DND-41 (cell line): ENCODE measurements at regions not wholly inside any gene's neighbourhood (a gene's known extent, or its start where the extent isn't known, plus 50 kb on each side); places are given as distances from the start of the nearest gene placed in this dataset.

Experiments used
- ATAC-seq: fragments of 200-7000 bp; cut with Tn5 transposase; 3 replicates; pipeline ENCODE4 v1.9.1; 2021; ENCODE audit warnings: low read depth; ENCODE audit not compliant: insufficient read depth
- DNase-seq: peaks from one replicate; pipeline ENCODE4 v3.0.0-alpha.2; 2020
- H2AFZ ChIP-seq: 2 replicates; pipeline ENCODE4 v1.6.0; 2012; ENCODE audit warnings: low read depth, low read length
- H3K27ac ChIP-seq: 2 replicates; pipeline ENCODE4 v1.5.1; 2012; ENCODE audit warnings: low read length, inconsistent platforms
- H3K27me3 ChIP-seq: fragments of 200-600 bp; sonication (generic); 2 replicates; pipeline ENCODE4 v1.6.0; 2012; ENCODE audit warnings: low read length, mild to moderate bottlenecking, inconsistent platforms; ENCODE audit not compliant: insufficient read depth, poor library complexity
- H3K36me3 ChIP-seq: 2 replicates; pipeline ENCODE4 v1.5.1; 2012; ENCODE audit warnings: low read length, inconsistent platforms; ENCODE audit not compliant: insufficient read depth
- H3K4me1 ChIP-seq: 2 replicates; pipeline ENCODE4 v1.5.1; 2012; ENCODE audit warnings: mild to moderate bottlenecking, low read length; ENCODE audit not compliant: insufficient read depth
- H3K4me2 ChIP-seq: 2 replicates; pipeline ENCODE4 v1.6.0; 2012; ENCODE audit warnings: mild to moderate bottlenecking, moderate library complexity, low read length, inconsistent platforms; ENCODE audit not compliant: insufficient read depth
- H3K4me3 ChIP-seq, 2 experiments: fragments of 200-600 bp in 1 of 2; shearing (Covaris generic) in 1 of 2; 2 replicates each; pipeline ENCODE4 v1.5.1; 2012 to 2016; ENCODE audit warnings: inconsistent platforms in 2 of 2, low read length in 2 of 2, mild to moderate bottlenecking in 2 of 2, low read depth in 1 of 2, moderate library complexity in 1 of 2
- H3K79me2 ChIP-seq: 2 replicates; pipeline ENCODE4 v1.6.0; 2012; ENCODE audit warnings: low read length, inconsistent platforms; ENCODE audit not compliant: insufficient read depth
- H3K9ac ChIP-seq: 2 replicates; pipeline ENCODE4 v1.6.0; 2012; ENCODE audit warnings: low read depth, mild to moderate bottlenecking, inconsistent platforms, low read length, moderate library complexity
- H3K9me3 ChIP-seq: 2 replicates; pipeline ENCODE4 v1.5.1; 2012; ENCODE audit warnings: low read length, moderate library complexity, mild to moderate bottlenecking, inconsistent platforms; ENCODE audit not compliant: insufficient read depth, severe bottlenecking
- H4K20me1 ChIP-seq: 2 replicates; pipeline ENCODE4 v1.6.0; 2012; ENCODE audit warnings: low read length; ENCODE audit not compliant: insufficient read depth
- EZH2 ChIP-seq: IDR thresholded peaks from 3 replicates; pipeline ENCODE4 v1.6.1; 2012; ENCODE audit warnings: borderline replicate concordance, low read depth, mild to moderate bottlenecking, moderate library complexity, low read length, inconsistent platforms; ENCODE audit not compliant: severe bottlenecking
- TF ChIP-seq, protein P1 (sequence below): IDR thresholded peaks from 2 replicates; pipeline ENCODE4 v1.5.1; 2012; ENCODE audit warnings: borderline replicate concordance, low read length, moderate library complexity, mild to moderate bottlenecking; ENCODE audit not compliant: poor library complexity, severe bottlenecking; ENCODE audit errors: extremely low read depth

DNA sequence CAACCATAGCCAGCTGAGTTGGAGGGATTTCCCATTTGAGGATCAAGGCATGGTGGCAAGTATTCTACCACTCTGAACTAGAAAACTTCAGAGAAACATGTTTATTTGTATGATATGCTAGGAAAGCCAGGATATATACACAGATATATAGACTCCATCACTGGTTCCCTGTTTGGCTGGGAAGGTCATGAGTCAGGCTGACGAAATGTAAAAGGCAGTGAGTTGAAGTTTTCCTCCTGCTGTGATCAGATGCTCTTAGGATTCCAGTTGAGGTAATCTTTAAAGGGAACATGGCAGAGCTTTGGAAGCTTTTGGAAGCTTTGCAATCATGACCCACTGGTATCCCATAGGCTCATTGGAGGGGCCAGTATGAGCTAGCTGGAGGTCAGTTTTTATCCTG, 1369.1 kb downstream of the EPHA7 start:
- H3K79me2 ChIP-seq = no peaks in the 10 kb centered on the region
- TF ChIP-seq, protein P1, sequence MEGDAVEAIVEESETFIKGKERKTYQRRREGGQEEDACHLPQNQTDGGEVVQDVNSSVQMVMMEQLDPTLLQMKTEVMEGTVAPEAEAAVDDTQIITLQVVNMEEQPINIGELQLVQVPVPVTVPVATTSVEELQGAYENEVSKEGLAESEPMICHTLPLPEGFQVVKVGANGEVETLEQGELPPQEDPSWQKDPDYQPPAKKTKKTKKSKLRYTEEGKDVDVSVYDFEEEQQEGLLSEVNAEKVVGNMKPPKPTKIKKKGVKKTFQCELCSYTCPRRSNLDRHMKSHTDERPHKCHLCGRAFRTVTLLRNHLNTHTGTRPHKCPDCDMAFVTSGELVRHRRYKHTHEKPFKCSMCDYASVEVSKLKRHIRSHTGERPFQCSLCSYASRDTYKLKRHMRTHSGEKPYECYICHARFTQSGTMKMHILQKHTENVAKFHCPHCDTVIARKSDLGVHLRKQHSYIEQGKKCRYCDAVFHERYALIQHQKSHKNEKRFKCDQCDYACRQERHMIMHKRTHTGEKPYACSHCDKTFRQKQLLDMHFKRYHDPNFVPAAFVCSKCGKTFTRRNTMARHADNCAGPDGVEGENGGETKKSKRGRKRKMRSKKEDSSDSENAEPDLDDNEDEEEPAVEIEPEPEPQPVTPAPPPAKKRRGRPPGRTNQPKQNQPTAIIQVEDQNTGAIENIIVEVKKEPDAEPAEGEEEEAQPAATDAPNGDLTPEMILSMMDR = no peak
- no peak for TF ChIP-seq EZH2

DNA sequence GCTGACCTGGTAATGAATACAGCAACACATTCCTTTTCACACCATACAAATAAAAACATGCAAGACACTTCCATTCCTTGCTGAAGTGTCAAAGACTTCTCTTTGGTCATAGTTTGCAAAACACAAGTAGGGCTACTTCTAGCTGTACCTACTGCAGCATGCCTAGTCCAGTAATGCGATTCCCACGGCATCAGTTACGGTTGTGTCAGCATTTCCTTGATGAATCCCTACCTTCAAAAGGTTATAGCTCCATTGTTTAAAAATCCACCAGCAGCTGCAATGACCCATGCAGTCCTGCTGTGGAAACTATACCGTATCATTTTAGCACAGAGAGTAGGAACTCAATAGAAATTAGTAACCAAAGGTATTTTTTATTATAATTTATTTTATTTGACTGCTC, 1371.5 kb downstream of the EPHA7 start:
- Histone ChIP-seq H3K4me1 (no peaks in the 10 kb centered on the region), H3K27ac (no peak overlapping the region), H3K9ac (no peak overlapping the region), H3K4me2 (no peak overlapping the region), H2AFZ (no peak overlapping the region), H4K20me1 (no peaks in the 10 kb centered on the region), H3K36me3 (no peaks in the 10 kb centered on the region), H3K4me3 (no peak overlapping the region), H3K27me3 (no peaks in the 10 kb centered on the region), H3K9me3 (no peaks in the 10 kb centered on the region), H3K79me2 (no peaks in the 10 kb centered on the region)
- TF ChIP-seq, protein P1 = no peak
- TF ChIP-seq EZH2 = no peak
- ATAC-seq = no peak
- DNase-seq = no peak

More for the DNA sequence above, 1369.1 kb downstream of the EPHA7 start:
- H3K4me1 ChIP-seq = no peaks in the 10 kb centered on the region
- no peak overlapping the region for H2AFZ ChIP-seq
- DNase-seq (no peak), ATAC-seq (no peak)
- no peaks in the 10 kb centered on the region for H3K36me3 ChIP-seq
- H3K27ac ChIP-seq = no peak overlapping the region
- H3K27me3 ChIP-seq = no peaks in the 10 kb centered on the region
- no peaks in the 10 kb centered on the region for H3K9me3 ChIP-seq
- no peak overlapping the region for H3K9ac ChIP-seq
- H3K4me3 ChIP-seq = no peak overlapping the region
- no peak overlapping the region for H3K4me2 ChIP-seq
- H4K20me1 ChIP-seq = no peaks in the 10 kb centered on the region

DNA sequence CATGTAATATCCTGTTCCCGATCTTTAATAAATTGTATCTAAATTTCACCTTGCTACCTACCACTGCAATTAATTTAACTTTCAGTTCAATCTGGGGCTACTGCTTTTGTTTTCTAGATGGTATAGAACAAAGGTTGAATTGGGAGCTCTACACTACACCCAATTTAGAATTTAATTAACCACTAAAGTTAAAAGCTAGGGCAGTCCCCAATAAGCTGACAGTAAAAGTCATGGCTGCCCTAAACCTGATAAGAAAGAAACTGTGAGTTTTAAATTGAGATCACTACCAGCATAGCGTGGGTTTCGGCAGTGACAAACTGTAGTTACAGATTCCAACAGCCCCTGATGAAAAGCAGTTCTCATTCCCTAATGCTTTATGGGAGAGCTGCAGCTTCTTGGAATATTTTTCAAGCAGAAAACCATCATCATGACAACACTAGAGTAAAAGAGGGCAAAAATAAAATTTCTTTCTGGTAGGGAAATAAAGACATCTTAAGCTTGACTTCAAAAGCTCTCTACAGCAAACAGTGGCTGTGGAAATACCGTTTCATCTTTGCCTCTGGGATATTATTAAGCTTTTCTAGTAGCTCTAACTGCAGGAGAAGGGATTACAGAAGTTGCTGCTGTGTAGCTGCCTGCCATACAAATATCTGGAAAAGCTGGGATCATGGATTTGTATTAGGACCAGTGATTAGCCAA, 1372.1 kb downstream of the EPHA7 start:
- TF ChIP-seq, protein P1 = no peak
- no peak for TF ChIP-seq EZH2
- no peak overlapping the region for H2AFZ ChIP-seq

More for the DNA sequence above, 1372.1 kb downstream of the EPHA7 start:
- H3K9me3 ChIP-seq = no peaks in the 10 kb centered on the region
- no peak overlapping the region for H3K9ac ChIP-seq
- no peak overlapping the region for H3K4me3 ChIP-seq
- no peaks in the 10 kb centered on the region for H4K20me1 ChIP-seq
- no peak overlapping the region for H3K4me2 ChIP-seq
- no peak overlapping the region for H3K27ac ChIP-seq
- no peaks in the 10 kb centered on the region for H3K79me2 ChIP-seq
- ATAC-seq (no peak), DNase-seq (no peak)
- no peaks in the 10 kb centered on the region for H3K4me1 ChIP-seq
- no peaks in the 10 kb centered on the region for H3K36me3 ChIP-seq
- H3K27me3 ChIP-seq = no peaks in the 10 kb centered on the region
